Mammary epithelial cell (primary cell): ENCODE measurements at regions not wholly inside any gene's neighbourhood (a gene's known extent, or its start where the extent isn't known, plus 50 kb on each side); places are given as distances from the start of the nearest gene placed in this dataset.

Experiments
- CTCF ChIP-seq, 2 donors: IDR thresholded peaks in 1 of 2; conservative IDR thresholded peaks in 1 of 2; 2 replicates each; pipeline ENCODE4 v1.5.1; 2011 to 2012; ENCODE audit warnings: inconsistent platforms in 2 of 2, low read length in 2 of 2, mild to moderate bottlenecking in 2 of 2, control low read depth in 1 of 2, low read depth in 1 of 2; ENCODE audit not compliant: insufficient read depth in 1 of 2; ENCODE audit errors: extremely low read depth in 1 of 2
- EZH2 ChIP-seq: IDR thresholded peaks from 2 replicates; pipeline ENCODE4 v1.6.1; 2012; ENCODE audit warnings: low read length, inconsistent platforms, borderline replicate concordance

DNA sequence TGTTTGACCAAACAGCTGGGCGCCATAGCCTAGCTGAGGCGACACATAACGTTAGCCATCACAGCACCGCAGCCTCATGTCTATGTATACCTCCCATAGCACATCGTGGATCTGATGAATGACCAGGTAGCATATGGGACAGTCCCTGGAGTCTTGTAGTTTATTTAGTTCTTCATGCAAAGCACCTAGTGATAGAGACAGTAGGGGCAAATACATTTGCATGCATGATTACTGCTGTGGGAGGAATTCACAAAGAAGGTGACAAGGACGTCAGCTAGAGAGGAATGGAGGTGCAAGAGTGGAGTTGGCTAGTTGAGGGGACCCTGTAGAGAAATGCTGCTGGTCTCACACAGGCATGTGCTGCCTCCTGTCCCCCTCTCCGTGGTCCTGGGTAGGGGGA is 478.9 kb upstream of the HS6ST1 start:
- no peak for TF ChIP-seq CTCF (conservative IDR thresholded peaks at IDR 0.05 in 1 of 2, IDR thresholded peaks at IDR 0.05 in 1 of 2; ENCODE audit: extremely low read depth in 1 of 2, insufficient read depth in 1 of 2, low read depth in 1 of 2, low read length in 2 of 2)
- TF ChIP-seq EZH2: no peak
